Type B pancreatic cell (in vitro differentiated cells): ENCODE measurements at regions not wholly inside any gene's neighbourhood (a gene's known extent, or its start where the extent isn't known, plus 50 kb on each side); places are given as distances from the start of the nearest gene placed in this dataset.

Experiments
- DNase-seq: peaks from one replicate; pipeline ENCODE4 v3.0.0; 2021; ENCODE audit warnings: mixed read lengths; ENCODE audit not compliant: unreplicated experiment; ENCODE audit errors: extremely low spot score
- H3K27ac Mint-ChIP-seq: 2 replicates; pipeline ENCODE4 v1.8.0; 2021; ENCODE audit warnings: mild to moderate bottlenecking, mixed read lengths
- H3K27me3 Mint-ChIP-seq: 2 replicates; pipeline ENCODE4 v1.8.0; 2021; ENCODE audit warnings: mixed read lengths
- H3K36me3 Mint-ChIP-seq: 2 replicates; pipeline ENCODE4 v1.8.0; 2021; ENCODE audit warnings: mixed read lengths
- H3K4me1 Mint-ChIP-seq: one replicate; pipeline ENCODE4 v1.8.0; 2021; ENCODE audit warnings: mixed read lengths; ENCODE audit not compliant: unreplicated experiment
- H3K4me3 Mint-ChIP-seq: 2 replicates; pipeline ENCODE4 v1.8.0; 2021; ENCODE audit warnings: mild to moderate bottlenecking, mixed read lengths
- H3K9me3 Mint-ChIP-seq: 2 replicates; pipeline ENCODE4 v1.8.0; 2021; ENCODE audit warnings: mixed read lengths
- TF ChIP-seq, protein P1 (sequence below): fragments of 200-600 bp; sonication (generic); conservative IDR thresholded peaks from 2 replicates; pipeline ENCODE4 v1.5.0; 2021; ENCODE audit warnings: antibody characterized with exemption, mild to moderate bottlenecking

DNA sequence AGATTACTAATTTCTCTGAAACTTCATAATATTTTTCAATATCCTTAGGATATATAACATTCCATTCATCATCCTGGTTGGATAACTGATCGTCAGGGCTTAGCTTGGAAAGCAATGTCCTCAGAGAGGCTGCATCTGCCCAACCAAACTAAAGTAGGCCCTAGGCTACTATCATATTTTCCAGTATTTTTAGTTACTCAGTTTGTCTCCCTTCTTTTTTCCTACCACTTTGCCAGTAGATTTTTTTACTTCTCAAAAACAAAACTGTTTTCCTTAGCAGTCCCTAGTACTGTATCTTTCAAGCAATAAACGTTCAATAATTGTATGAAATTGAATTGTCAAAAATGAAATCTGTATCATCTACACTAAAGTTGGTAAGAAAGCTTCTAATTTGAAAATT, 452.0 kb downstream of the TFEC start:
- Mint-ChIP-seq H3K36me3 (no peaks in the 10 kb centered on the region), H3K4me1 (no peaks in the 10 kb centered on the region), H3K27ac (no peak overlapping the region), H3K4me3 (no peak overlapping the region), H3K9me3 (no peaks in the 10 kb centered on the region), H3K27me3 (no peaks in the 10 kb centered on the region)
- no peak for DNase-seq
- TF ChIP-seq, protein P1, sequence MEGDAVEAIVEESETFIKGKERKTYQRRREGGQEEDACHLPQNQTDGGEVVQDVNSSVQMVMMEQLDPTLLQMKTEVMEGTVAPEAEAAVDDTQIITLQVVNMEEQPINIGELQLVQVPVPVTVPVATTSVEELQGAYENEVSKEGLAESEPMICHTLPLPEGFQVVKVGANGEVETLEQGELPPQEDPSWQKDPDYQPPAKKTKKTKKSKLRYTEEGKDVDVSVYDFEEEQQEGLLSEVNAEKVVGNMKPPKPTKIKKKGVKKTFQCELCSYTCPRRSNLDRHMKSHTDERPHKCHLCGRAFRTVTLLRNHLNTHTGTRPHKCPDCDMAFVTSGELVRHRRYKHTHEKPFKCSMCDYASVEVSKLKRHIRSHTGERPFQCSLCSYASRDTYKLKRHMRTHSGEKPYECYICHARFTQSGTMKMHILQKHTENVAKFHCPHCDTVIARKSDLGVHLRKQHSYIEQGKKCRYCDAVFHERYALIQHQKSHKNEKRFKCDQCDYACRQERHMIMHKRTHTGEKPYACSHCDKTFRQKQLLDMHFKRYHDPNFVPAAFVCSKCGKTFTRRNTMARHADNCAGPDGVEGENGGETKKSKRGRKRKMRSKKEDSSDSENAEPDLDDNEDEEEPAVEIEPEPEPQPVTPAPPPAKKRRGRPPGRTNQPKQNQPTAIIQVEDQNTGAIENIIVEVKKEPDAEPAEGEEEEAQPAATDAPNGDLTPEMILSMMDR: no peak

DNA sequence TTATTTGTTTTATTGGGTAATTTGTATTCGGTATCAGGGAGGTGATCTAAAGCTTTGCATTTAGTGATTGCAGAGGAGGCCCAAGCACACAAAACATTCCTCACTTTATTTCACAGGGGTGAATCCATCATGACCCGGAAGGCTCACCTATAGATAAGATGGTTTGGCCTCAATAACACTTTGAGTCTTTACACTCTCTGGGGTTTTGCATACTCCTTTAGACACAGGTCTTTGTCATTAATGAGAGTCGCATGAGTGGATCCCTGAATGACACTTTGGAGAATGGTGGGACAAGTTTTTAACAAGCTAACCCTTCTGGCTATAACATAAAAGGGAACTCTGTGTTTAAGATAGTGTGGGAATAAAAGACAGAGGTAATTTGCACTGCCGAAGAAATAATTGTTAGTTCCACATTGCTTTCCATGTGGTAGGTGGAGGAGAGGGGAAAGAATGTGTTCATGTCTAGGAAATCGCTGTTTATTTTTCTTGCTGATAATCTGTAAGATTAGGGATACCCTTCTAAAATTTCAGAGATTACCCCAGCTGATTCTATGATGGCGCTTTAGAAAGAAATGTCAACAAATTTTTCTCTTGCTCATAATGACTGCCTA, 455.8 kb downstream of the TFEC start:
- Mint-ChIP-seq H3K27ac (no peak overlapping the region), H3K36me3 (no peaks in the 10 kb centered on the region), H3K27me3 (no peaks in the 10 kb centered on the region), H3K9me3 (no peaks in the 10 kb centered on the region), H3K4me1 (peaks cover 2% of the 10 kb centered on the region), H3K4me3 (no peak overlapping the region)
- DNase-seq: no peak
- TF ChIP-seq, protein P1: no peak

DNA sequence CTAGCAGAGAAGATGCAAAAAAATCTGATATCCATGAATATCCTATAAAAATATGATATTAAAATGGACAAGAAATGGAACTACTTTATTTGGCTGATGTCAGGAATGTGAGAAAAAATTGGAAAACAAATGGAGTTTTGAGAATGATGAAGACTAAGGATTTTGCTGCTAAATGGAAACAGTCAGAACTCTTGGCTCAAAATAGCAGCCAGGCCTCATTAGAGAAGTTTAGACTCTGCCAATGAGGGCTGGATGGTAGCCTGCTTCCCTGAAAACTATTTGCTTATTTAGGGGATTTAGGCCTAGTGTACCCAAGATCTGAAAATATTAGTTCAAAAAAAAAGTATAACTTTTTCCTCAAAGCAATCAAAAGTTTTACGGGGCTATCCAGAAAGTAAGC, 458.5 kb downstream of the TFEC start:
- Mint-ChIP-seq H3K4me1 (peaks cover 7% of the 10 kb centered on the region), H3K27me3 (no peaks in the 10 kb centered on the region), H3K27ac (no peak overlapping the region), H3K9me3 (no peaks in the 10 kb centered on the region), H3K36me3 (no peaks in the 10 kb centered on the region), H3K4me3 (no peak overlapping the region)
- DNase-seq: no peak
- TF ChIP-seq, protein P1: no peak

DNA sequence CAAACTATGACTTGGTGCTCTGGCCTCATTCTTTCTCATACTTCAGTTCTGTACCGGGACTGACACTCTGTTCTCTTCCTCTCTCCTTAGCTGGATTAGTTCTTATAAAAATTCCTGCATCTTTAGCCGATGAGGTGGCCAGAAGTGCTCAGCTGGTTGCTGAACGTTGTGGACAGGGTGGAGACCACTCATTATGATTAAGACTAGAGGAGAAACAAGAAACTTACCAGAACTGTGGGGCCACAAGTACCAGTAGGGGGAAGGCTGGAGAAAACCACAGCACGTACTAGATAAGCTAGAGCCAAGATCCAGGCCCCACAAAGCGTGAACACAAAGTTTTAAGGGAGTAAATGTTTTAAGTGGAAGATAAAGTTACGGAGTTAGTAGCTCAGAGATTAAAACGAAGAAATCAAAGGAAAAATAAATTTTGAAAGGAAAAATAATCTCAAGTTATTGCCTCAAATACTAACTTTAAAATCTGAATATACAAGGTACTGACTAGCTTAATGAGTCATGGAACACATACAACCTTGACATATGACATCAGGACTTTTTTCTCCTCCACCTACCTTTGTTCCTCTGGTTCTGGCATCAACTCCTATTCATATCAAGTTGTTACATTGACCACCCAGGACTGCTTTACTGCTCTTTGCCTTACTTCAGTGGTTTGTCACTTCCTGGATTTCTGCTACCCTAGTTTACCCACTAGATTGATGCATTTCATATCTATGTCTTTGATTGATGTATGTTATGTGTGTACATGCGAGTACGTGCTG, 469.0 kb downstream of the TFEC start:
- Mint-ChIP-seq H3K4me3 (no peak overlapping the region), H3K36me3 (no peaks in the 10 kb centered on the region), H3K4me1 (no peaks in the 10 kb centered on the region), H3K27ac (no peak overlapping the region), H3K9me3 (no peaks in the 10 kb centered on the region), H3K27me3 (no peaks in the 10 kb centered on the region)
- no peak for DNase-seq
- TF ChIP-seq, protein P1: no peak

DNA sequence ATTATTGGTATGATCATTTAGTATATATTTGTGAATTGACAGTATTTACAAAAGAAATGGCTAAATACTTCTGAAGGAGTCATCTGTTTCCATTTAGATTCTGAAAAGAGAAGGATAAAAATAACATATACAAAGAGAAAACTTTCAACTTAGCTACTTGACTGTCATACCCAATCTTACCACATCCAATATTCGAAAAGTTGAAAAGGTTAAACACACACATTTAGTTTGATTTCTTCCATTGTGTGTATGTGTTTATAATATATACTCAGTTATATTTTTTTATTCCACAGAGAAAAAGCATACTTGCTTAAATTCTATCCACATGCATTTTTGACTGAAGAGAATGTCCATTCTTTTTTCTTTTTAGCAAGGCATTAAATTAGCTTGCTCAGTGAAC, 470.7 kb downstream of the TFEC start:
- TF ChIP-seq, protein P1: peak; percentile 52
- no peak overlapping the region for H3K27ac Mint-ChIP-seq
- H3K4me3 Mint-ChIP-seq: no peak overlapping the region
- H3K36me3 Mint-ChIP-seq: no peaks in the 10 kb centered on the region
- no peaks in the 10 kb centered on the region for H3K4me1 Mint-ChIP-seq
- H3K27me3 Mint-ChIP-seq: no peaks in the 10 kb centered on the region
- DNase-seq: no peak
- no peaks in the 10 kb centered on the region for H3K9me3 Mint-ChIP-seq
